ENCODE measurements at regions not wholly inside any gene's neighbourhood (a gene's known extent, or its start where the extent isn't known, plus 50 kb on each side); places are given as distances from the start of the nearest gene placed in this dataset.
"Not testable (repeated sequence)": the region's sequence is repeated elsewhere in the genome, so short reads cannot be mapped to it uniquely, and the experiment has no call there.

GRCh38 chr5:163342306-163342705 is 95.1 kb upstream of the CCNG1 start:
- no peak for DNase-seq (ENCODE audit: low spot score in 2 of 2)
- H3K27me3 ChIP-seq = no peaks in the 10 kb centered on the region
- H3K9me3 ChIP-seq = no peaks in the 10 kb centered on the region
- H3K27ac ChIP-seq = no peak overlapping the region
- 81% methylated on average over 2 of the region's 2 CpGs for WGBS
- H3K4me3 ChIP-seq = no peak overlapping the region
- TF ChIP-seq POLR2AphosphoS5 (IDR thresholded peaks at IDR 0.05) = no peak
- TF ChIP-seq CTCF (IDR thresholded peaks at IDR 0.05) = no peak
- TF ChIP-seq POLR2A (IDR thresholded peaks at IDR 0.05) = no peak
- no peak for TF ChIP-seq EP300 (IDR thresholded peaks at IDR 0.05)
- no peaks in the 10 kb centered on the region for H3K36me3 ChIP-seq
- H3K4me1 ChIP-seq = no peaks in the 10 kb centered on the region

- H3K27me3 ChIP-seq = no peaks in the 10 kb centered on the region
- no peak for TF ChIP-seq POLR2A (IDR thresholded peaks at IDR 0.05)
- no peak for TF ChIP-seq POLR2AphosphoS5 (IDR thresholded peaks at IDR 0.05)
- TF ChIP-seq CTCF (IDR thresholded peaks at IDR 0.05) = no peak
- TF ChIP-seq EP300 (IDR thresholded peaks at IDR 0.05) = no peak
- H3K9me3 ChIP-seq = no peaks in the 10 kb centered on the region
- no peaks in the 10 kb centered on the region for H3K4me1 ChIP-seq
- DNase-seq (ENCODE audit: low spot score in 2 of 2) = no peak
- H3K4me3 ChIP-seq = no peak overlapping the region
- no peaks in the 10 kb centered on the region for H3K36me3 ChIP-seq
- no peak overlapping the region for H3K27ac ChIP-seq
- WGBS = 39% methylated on average over 3 of the region's 3 CpGs
These were observed 92.2 kb upstream of the CCNG1 start for GRCh38 chr5:163345216-163345615.

- no peaks in the 10 kb centered on the region for H3K4me1 ChIP-seq
- no peak overlapping the region for H3K27ac ChIP-seq
- 1% methylated on average over 2 of the region's 2 CpGs for WGBS
- H3K27me3 ChIP-seq = no peaks in the 10 kb centered on the region
- H3K4me3 ChIP-seq = no peak overlapping the region
- no peaks in the 10 kb centered on the region for H3K9me3 ChIP-seq
- DNase-seq (ENCODE audit: low spot score in 2 of 2) = no peak
- TF ChIP-seq POLR2AphosphoS5 (IDR thresholded peaks at IDR 0.05) = no peak
- peak; percentile 43 to 77 for TF ChIP-seq CTCF (IDR thresholded peaks at IDR 0.05)
- no peak for TF ChIP-seq POLR2A (IDR thresholded peaks at IDR 0.05)
- no peak for TF ChIP-seq EP300 (IDR thresholded peaks at IDR 0.05)
- no peaks in the 10 kb centered on the region for H3K36me3 ChIP-seq
These were observed 89.7 kb upstream of the CCNG1 start for GRCh38 chr5:163347671-163348070.

GRCh38 chr5:163350083-163350482 is 87.3 kb upstream of the CCNG1 start:
- no peak overlapping the region for H3K4me3 ChIP-seq
- H3K4me1 ChIP-seq = no peaks in the 10 kb centered on the region
- no peaks in the 10 kb centered on the region for H3K9me3 ChIP-seq
- no peak overlapping the region for H3K27ac ChIP-seq
- no peak for TF ChIP-seq POLR2AphosphoS5 (IDR thresholded peaks at IDR 0.05)
- no peak for TF ChIP-seq EP300 (IDR thresholded peaks at IDR 0.05)
- TF ChIP-seq CTCF (IDR thresholded peaks at IDR 0.05) = no peak
- no peak for TF ChIP-seq POLR2A (IDR thresholded peaks at IDR 0.05)
- H3K36me3 ChIP-seq = no peaks in the 10 kb centered on the region
- no peak for DNase-seq (ENCODE audit: low spot score in 2 of 2)
- no peaks in the 10 kb centered on the region for H3K27me3 ChIP-seq
- 56% methylated on average over 2 of the region's 2 CpGs for WGBS

GRCh38 chr5:163352531-163352930 is 84.9 kb upstream of the CCNG1 start:
- Histone ChIP-seq H3K27me3 (no peaks in the 10 kb centered on the region), H3K4me3 (no peak overlapping the region), H3K27ac (no peak overlapping the region), H3K4me1 (no peaks in the 10 kb centered on the region), H3K36me3 (no peaks in the 10 kb centered on the region), H3K9me3 (no peaks in the 10 kb centered on the region)
- DNase-seq (ENCODE audit: low spot score in 2 of 2) = no peak
- no peak for TF ChIP-seq POLR2A (IDR thresholded peaks at IDR 0.05)
- TF ChIP-seq POLR2AphosphoS5 (IDR thresholded peaks at IDR 0.05) = no peak
- no peak for TF ChIP-seq EP300 (IDR thresholded peaks at IDR 0.05)
- TF ChIP-seq CTCF (IDR thresholded peaks at IDR 0.05) = no peak
- 63% methylated on average over 1 of the region's 1 CpG for WGBS

GRCh38 chr5:163355811-163356210 is 81.6 kb upstream of the CCNG1 start:
- H3K36me3 ChIP-seq; H3K27ac ChIP-seq; H3K27me3 ChIP-seq; H3K4me1 ChIP-seq; DNase-seq (ENCODE audit: low spot score in 2 of 2); H3K9me3 ChIP-seq; H3K4me3 ChIP-seq: not testable (repeated sequence)
- 88% methylated on average over 7 of the region's 21 CpGs for WGBS
